ENCODE measurements at regions not wholly inside any gene's neighbourhood (a gene's known extent, or its start where the extent isn't known, plus 50 kb on each side); places are given as distances from the start of the nearest gene placed in this dataset.

- no peak for DNase-seq (ENCODE audit: low spot score)
Observed at GRCh38 chr10:2020836-2021235, 283.5 kb upstream of the ADARB2 start.

- DNase-seq (ENCODE audit: low spot score), result no peak
Observed at GRCh38 chr10:2019803-2020202, 282.5 kb upstream of the ADARB2 start.

GRCh38 chr10:2019281-2019680 lies 282.0 kb upstream of the ADARB2 start:
- no peak for DNase-seq (ENCODE audit: low spot score)

- DNase-seq (ENCODE audit: low spot score), result no peak
Observed at GRCh38 chr10:2014541-2014940, 277.2 kb upstream of the ADARB2 start.

- DNase-seq (ENCODE audit: low spot score), result no peak
Observed at GRCh38 chr10:2012209-2012608, 274.9 kb upstream of the ADARB2 start.

GRCh38 chr10:2011106-2011716 lies 273.9 kb upstream of the ADARB2 start:
- no peak for DNase-seq (ENCODE audit: low spot score)

- DNase-seq (ENCODE audit: low spot score), result no peak
Observed at GRCh38 chr10:2005546-2005945, 268.2 kb upstream of the ADARB2 start.

GRCh38 chr10:1992930-1993329 lies 255.6 kb upstream of the ADARB2 start:
- DNase-seq (ENCODE audit: low spot score), result no peak

GRCh38 chr10:1989090-1989489 lies 251.8 kb upstream of the ADARB2 start:
- no peak for DNase-seq (ENCODE audit: low spot score)

- DNase-seq (ENCODE audit: low spot score), result no peak
Observed at GRCh38 chr10:1981976-1982375, 244.7 kb upstream of the ADARB2 start.

- no peak for DNase-seq (ENCODE audit: low spot score)
Observed at GRCh38 chr10:1980459-1980858, 243.1 kb upstream of the ADARB2 start.

- no peak for DNase-seq (ENCODE audit: low spot score)
Observed at GRCh38 chr10:1978584-1978983, 241.3 kb upstream of the ADARB2 start.

- DNase-seq (ENCODE audit: low spot score), result no peak
Observed at GRCh38 chr10:1977461-1977860, 240.1 kb upstream of the ADARB2 start.

- DNase-seq (ENCODE audit: low spot score), result no peak
Observed at GRCh38 chr10:1972406-1972805, 235.1 kb upstream of the ADARB2 start.

GRCh38 chr10:1968257-1969033 lies 231.1 kb upstream of the ADARB2 start:
- DNase-seq (ENCODE audit: low spot score), result no peak

- no peak for DNase-seq (ENCODE audit: low spot score)
Observed at GRCh38 chr10:1966712-1967376, 229.5 kb upstream of the ADARB2 start.

- no peak for DNase-seq (ENCODE audit: low spot score)
Observed at GRCh38 chr10:1964476-1964875, 227.2 kb upstream of the ADARB2 start.

- DNase-seq (ENCODE audit: low spot score), result no peak
Observed at GRCh38 chr10:1963341-1963740, 226.0 kb upstream of the ADARB2 start.

- no peak for DNase-seq (ENCODE audit: low spot score)
Observed at GRCh38 chr10:1961989-1962388, 224.7 kb upstream of the ADARB2 start.

- DNase-seq (ENCODE audit: low spot score), result no peak
Observed at GRCh38 chr10:1960982-1961381, 223.7 kb upstream of the ADARB2 start.

GRCh38 chr10:1957057-1957456 lies 219.7 kb upstream of the ADARB2 start:
- no peak for DNase-seq (ENCODE audit: low spot score)

- no peak for DNase-seq (ENCODE audit: low spot score)
Observed at GRCh38 chr10:1954300-1954699, 217.0 kb upstream of the ADARB2 start.
